Fibroblast of pulmonary artery (primary cell): ENCODE measurements at regions not wholly inside any gene's neighbourhood (a gene's known extent, or its start where the extent isn't known, plus 50 kb on each side); places are given as distances from the start of the nearest gene placed in this dataset.

Experiments used
- DNase-seq: peaks from one replicate; pipeline ENCODE4 v3.0.0-alpha.2; 2010; ENCODE audit warnings: low read depth
- H3K4me3 ChIP-seq: replicated peaks from 2 replicates; pipeline ENCODE4 v1.5.1; 2011; ENCODE audit warnings: low read depth, mild to moderate bottlenecking, control low read depth, low read length, moderate library complexity
- TF ChIP-seq, protein P1 (sequence below): IDR thresholded peaks from 2 replicates; pipeline ENCODE4 v1.5.1; 2011; ENCODE audit warnings: mild to moderate bottlenecking, control low read depth, low read length, inconsistent platforms; ENCODE audit errors: missing control alignments

DNA sequence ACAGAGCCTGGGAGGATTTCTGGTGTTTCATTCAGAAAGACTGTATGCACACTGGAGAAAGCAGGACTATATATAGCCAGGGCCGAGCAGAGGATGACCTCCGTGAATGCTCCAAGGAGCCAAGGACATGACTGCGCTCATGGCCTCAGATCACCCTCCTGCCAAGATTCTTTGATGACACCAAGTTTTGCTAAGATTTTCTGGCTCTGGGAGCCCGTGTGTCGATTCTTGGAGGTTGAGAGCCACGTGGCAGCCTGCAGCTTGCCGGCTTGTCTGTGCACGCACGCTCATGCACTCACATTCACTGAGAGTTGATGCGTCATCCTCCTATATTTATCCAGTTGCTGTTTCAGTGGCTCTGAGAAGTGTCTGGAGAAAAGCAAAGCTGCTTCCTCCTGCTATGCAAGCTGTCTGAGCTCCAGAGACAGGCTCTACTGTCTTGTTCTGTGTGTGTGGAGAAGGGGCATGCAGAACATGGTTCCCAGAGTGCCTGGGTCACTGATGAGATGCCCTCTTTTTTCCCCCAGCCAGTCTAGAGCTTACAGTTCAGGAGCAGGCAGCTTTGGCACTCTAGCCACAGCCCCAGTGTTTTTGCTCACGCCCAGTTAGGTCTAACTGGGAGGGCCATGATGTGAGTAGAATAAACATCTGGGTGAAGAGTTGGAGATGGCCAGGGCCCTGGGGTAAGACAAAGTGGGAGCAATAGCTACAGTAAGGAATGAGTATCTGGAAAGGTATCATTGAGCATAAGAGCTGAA lies 64.9 kb upstream of the SCOC start:
- no peak overlapping the region for H3K4me3 ChIP-seq
- DNase-seq: peak; percentile 68
- TF ChIP-seq, protein P1, sequence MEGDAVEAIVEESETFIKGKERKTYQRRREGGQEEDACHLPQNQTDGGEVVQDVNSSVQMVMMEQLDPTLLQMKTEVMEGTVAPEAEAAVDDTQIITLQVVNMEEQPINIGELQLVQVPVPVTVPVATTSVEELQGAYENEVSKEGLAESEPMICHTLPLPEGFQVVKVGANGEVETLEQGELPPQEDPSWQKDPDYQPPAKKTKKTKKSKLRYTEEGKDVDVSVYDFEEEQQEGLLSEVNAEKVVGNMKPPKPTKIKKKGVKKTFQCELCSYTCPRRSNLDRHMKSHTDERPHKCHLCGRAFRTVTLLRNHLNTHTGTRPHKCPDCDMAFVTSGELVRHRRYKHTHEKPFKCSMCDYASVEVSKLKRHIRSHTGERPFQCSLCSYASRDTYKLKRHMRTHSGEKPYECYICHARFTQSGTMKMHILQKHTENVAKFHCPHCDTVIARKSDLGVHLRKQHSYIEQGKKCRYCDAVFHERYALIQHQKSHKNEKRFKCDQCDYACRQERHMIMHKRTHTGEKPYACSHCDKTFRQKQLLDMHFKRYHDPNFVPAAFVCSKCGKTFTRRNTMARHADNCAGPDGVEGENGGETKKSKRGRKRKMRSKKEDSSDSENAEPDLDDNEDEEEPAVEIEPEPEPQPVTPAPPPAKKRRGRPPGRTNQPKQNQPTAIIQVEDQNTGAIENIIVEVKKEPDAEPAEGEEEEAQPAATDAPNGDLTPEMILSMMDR: no peak

DNA sequence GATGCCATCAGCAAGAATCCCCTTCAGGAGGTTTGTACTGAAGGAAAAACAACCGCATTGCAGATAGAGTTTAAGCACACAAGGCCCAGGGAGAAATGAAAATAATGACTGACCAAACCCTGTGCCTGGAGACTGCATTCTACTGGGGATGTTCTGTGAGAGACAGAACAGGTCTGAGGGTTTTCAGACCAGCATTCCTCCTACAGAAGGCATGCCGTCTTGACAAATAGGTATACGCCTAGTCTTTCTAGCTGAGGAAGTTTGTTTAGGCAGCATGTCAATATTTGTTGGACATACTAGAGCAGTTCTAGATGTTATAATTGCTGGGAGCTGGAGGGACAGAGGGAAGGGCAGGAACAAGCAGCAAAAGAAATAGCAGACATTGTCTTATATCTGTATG lies 68.4 kb upstream of the SCOC start:
- no peak for DNase-seq
- no peak overlapping the region for H3K4me3 ChIP-seq
- TF ChIP-seq, protein P1: no peak

DNA sequence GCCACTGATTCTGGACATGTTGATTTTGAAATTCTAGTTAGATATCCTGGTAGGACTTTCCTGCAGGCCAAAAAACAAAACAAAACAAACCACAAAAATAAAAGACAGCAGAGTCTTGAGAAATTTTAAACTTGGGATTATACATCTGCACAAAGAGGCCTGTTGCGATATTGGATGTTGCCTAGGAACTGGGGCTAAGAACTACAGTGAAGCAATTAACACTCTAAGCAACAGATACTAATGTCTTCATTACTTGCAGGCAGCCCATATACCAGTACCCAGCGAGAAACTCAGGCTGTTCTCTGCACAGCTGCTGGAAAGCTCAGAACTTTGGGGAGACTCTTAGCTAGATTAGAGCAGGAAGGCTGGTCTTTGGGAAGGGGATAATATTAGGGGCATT lies 69.1 kb upstream of the SCOC start:
- no peak for DNase-seq
- TF ChIP-seq, protein P1: no peak
- no peak overlapping the region for H3K4me3 ChIP-seq

DNA sequence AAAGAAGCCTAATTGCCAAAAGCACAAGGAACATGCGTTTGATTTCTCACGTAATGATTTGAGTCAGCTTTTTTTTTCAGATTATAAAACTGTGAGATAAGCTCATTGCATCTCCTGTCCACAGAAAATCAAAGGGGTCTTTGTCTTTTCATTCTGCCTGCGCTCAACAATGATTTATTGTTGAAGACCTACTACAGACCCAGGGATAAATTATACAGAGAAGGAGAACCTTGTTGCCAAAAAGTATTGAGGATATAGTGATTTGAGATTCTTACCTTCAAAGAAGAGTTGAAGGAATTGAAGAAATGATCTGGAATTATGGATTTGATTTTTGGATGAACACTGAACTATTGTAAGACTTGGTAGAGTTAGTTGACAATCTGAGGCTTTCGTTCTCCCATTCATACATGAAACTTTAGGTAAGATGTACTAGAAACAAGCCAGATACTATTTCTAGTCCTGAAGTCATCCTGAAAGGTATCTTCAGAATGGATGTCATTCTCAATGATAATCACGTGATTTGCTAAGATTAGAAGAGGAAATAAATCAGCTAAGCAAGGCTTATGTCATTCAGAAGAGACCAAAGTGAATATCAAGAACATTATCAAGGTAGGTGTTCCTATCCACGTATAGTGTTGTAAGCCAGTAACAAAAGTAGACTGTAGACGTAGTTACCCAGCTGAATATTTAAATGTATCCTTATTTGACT lies 71.1 kb upstream of the SCOC start:
- H3K4me3 ChIP-seq: no peak overlapping the region
- no peak for DNase-seq
- TF ChIP-seq, protein P1: no peak

DNA sequence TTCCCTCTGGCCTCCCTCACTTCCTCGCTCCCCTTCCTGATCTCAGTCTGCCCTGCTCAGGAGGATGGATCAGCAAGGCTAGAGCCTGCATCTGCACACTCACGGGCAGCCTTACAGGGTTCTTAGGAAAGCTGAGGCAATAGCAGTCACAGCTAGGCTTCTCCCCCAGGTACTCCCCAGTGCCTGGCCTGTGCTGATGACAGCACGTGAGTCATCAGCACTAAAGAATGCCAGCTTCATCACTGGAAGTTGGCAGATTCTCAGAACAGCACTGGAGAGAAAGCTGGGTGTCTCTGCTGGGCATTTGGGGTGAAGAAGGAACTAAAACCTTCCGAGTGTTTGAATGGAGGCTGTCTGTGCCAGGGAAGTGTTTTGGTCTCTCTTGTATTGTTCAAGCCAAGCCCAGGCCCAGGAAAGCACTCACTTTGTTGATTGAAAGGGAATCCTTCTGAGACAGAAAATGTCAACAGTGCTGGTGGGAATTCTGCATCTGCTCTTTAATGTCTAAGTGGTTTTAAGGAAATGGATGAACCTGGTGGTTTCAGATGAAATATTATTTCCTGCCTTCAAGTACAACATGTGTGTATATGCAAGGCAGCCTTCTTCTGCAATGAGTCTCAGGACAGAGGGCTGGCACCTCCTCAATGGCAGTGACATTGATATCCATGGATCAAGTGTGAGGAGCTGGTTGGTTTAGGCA lies 73.0 kb upstream of the SCOC start:
- TF ChIP-seq, protein P1: no peak
- peak; percentile 68 for DNase-seq
- H3K4me3 ChIP-seq: no peak overlapping the region

DNA sequence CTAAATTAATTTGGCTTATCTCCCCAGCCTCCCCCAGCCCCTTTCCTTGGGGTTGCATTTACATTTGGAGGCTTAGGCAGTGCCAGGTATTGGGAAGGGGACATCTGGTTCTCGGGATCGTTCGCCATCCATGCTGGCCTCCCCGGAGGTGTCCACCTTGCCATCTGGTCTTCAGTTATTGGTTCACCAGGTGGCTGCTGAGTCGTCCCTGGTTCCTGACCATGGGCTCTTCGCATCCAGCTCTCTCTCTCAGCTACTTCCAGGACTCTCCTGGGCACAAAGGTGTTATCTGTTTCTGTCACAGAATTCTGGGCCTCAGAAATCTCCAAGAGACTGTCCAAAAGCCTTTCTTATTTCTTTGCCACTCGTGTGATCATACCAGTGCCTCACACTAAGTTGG lies 75.4 kb upstream of the SCOC start:
- DNase-seq: no peak
- H3K4me3 ChIP-seq: no peak overlapping the region
- TF ChIP-seq, protein P1: no peak
